HepG2 (cell line): ENCODE measurements at regions not wholly inside any gene's neighbourhood (a gene's known extent, or its start where the extent isn't known, plus 50 kb on each side); places are given as distances from the start of the nearest gene placed in this dataset.

Source experiments
- CCDC6 ChIP-seq: sonication (generic); formaldehyde crosslinking; IDR thresholded peaks from 2 replicates; pipeline ENCODE4 v1.8.1; 2022; ENCODE audit warnings: mild to moderate bottlenecking, missing genetic modification reagents, moderate library complexity
- CREM ChIP-seq, 2 experiments: sonication (generic) in 1 of 2; formaldehyde crosslinking in 1 of 2; IDR thresholded peaks; 2 replicates each; pipeline versions ENCODE4 v1.4.0 to v1.6.1; 2016 to 2020; ENCODE audit warnings: antibody characterized with exemption in 1 of 2, mild to moderate bottlenecking in 1 of 2, missing genetic modification reagents in 1 of 2
- DR1 ChIP-seq: sonication (generic); formaldehyde crosslinking; IDR thresholded peaks from 2 replicates; pipeline ENCODE4 v1.8.0; 2021; ENCODE audit warnings: mild to moderate bottlenecking, missing genetic modification reagents, inconsistent platforms
- FOXA3 ChIP-seq: IDR thresholded peaks from 2 replicates; pipeline ENCODE4 v1.6.1; 2016; ENCODE audit warnings: missing genetic modification reagents, missing compliant biosample characterization
- FOXC1 ChIP-seq: sonication (generic); formaldehyde crosslinking; IDR thresholded peaks from 2 replicates; pipeline ENCODE4 v1.8.0; 2022; ENCODE audit warnings: mild to moderate bottlenecking, missing genetic modification reagents, borderline replicate concordance
- HNRNPL ChIP-seq: fragments of 200-400 bp; formaldehyde crosslinking; IDR thresholded peaks from 2 replicates; pipeline ENCODE4 v1.6.1; 2017; ENCODE audit warnings: mild to moderate bottlenecking, low read depth, low read length
- MED8 ChIP-seq: sonication (generic); formaldehyde crosslinking; IDR thresholded peaks from 2 replicates; pipeline ENCODE4 v1.8.1; 2023; ENCODE audit warnings: mild to moderate bottlenecking, missing genetic modification reagents; ENCODE audit not compliant: insufficient replicate concordance
- NFYB ChIP-seq: sonication (generic); formaldehyde crosslinking; IDR thresholded peaks from 2 replicates; pipeline ENCODE4 v1.4.0; 2020; ENCODE audit warnings: missing genetic modification reagents
- RORA ChIP-seq: sonication (generic); formaldehyde crosslinking; IDR thresholded peaks from 2 replicates; pipeline ENCODE4 v1.5.0; 2020; ENCODE audit warnings: mild to moderate bottlenecking, missing genetic modification reagents, moderate library complexity
- SALL1 ChIP-seq: sonication (generic); formaldehyde crosslinking; IDR thresholded peaks from 2 replicates; pipeline ENCODE4 v1.8.0; 2022; ENCODE audit warnings: mild to moderate bottlenecking, missing genetic modification reagents
- SYNCRIP ChIP-seq: fragments of 200-400 bp; formaldehyde crosslinking; IDR thresholded peaks from 2 replicates; pipeline ENCODE4 v1.6.1; 2018; ENCODE audit warnings: mild to moderate bottlenecking, low read depth, low read length; ENCODE audit not compliant: insufficient read depth
- TAF15 ChIP-seq: fragments of 200-400 bp; formaldehyde crosslinking; IDR thresholded peaks from one replicate; pipeline ENCODE4 v1.6.1; 2018; ENCODE audit warnings: mild to moderate bottlenecking, low read depth, low read length; ENCODE audit not compliant: poor library complexity, severe bottlenecking
- XBP1 ChIP-seq: sonication (generic); formaldehyde crosslinking; IDR thresholded peaks from 2 replicates; pipeline ENCODE4 v1.5.0; 2020; ENCODE audit warnings: missing genetic modification reagents
- ZFP90 ChIP-seq: sonication (generic); formaldehyde crosslinking; IDR thresholded peaks from 2 replicates; pipeline ENCODE4 v1.8.0; 2022; ENCODE audit warnings: missing genetic modification reagents, mild to moderate bottlenecking, inconsistent platforms, borderline replicate concordance
- ZKSCAN1 ChIP-seq: fragments of 150-350 bp; IDR thresholded peaks from 2 replicates; pipeline ENCODE4 v1.6.1; 2014; ENCODE audit warnings: low read length
- ZNF224 ChIP-seq: sonication (generic); formaldehyde crosslinking; IDR thresholded peaks from 2 replicates; pipeline ENCODE4 v1.5.0; 2020; ENCODE audit warnings: mild to moderate bottlenecking, missing genetic modification reagents
- ZNF3 ChIP-seq: IDR thresholded peaks from 2 replicates; pipeline ENCODE4 v1.7.0; 2017; ENCODE audit warnings: inconsistent platforms
- ZNF350 ChIP-seq: sonication (generic); formaldehyde crosslinking; IDR thresholded peaks from 2 replicates; pipeline ENCODE4 v1.4.0; 2020; ENCODE audit warnings: mild to moderate bottlenecking, low read depth, missing genetic modification reagents, borderline replicate concordance
- ZNF484 ChIP-seq: sonication (generic); formaldehyde crosslinking; IDR thresholded peaks from 2 replicates; pipeline ENCODE4 v1.5.1; 2020; ENCODE audit warnings: mild to moderate bottlenecking, low read depth, missing genetic modification reagents, borderline replicate concordance
- ZNF672 ChIP-seq: sonication (generic); formaldehyde crosslinking; IDR thresholded peaks from 2 replicates; pipeline ENCODE4 v1.8.1; 2022; ENCODE audit warnings: missing genetic modification reagents
- ZNF703 ChIP-seq: sonication (generic); formaldehyde crosslinking; IDR thresholded peaks from 2 replicates; pipeline ENCODE4 v1.5.1; 2020; ENCODE audit warnings: missing genetic modification reagents, mild to moderate bottlenecking, moderate library complexity, borderline replicate concordance
- ZNF747 ChIP-seq: sonication (generic); formaldehyde crosslinking; IDR thresholded peaks from 2 replicates; pipeline ENCODE4 v1.8.1; 2023; ENCODE audit warnings: missing genetic modification reagents, mild to moderate bottlenecking, borderline replicate concordance
- TF ChIP-seq, protein P1 (sequence below): sonication (generic); formaldehyde crosslinking; IDR thresholded peaks from 2 replicates; pipeline ENCODE4 v1.4.0; 2020; ENCODE audit warnings: mild to moderate bottlenecking, missing genetic modification reagents
- TF ChIP-seq, protein P2 (sequence below): sonication (generic); formaldehyde crosslinking; IDR thresholded peaks from 2 replicates; pipeline ENCODE4 v1.4.0; 2020; ENCODE audit warnings: missing genetic modification reagents
- TF ChIP-seq, protein P3 (sequence below): sonication (generic); formaldehyde crosslinking; IDR thresholded peaks from 2 replicates; pipeline ENCODE4 v1.8.1; 2022; ENCODE audit warnings: mild to moderate bottlenecking, missing genetic modification reagents

DNA sequence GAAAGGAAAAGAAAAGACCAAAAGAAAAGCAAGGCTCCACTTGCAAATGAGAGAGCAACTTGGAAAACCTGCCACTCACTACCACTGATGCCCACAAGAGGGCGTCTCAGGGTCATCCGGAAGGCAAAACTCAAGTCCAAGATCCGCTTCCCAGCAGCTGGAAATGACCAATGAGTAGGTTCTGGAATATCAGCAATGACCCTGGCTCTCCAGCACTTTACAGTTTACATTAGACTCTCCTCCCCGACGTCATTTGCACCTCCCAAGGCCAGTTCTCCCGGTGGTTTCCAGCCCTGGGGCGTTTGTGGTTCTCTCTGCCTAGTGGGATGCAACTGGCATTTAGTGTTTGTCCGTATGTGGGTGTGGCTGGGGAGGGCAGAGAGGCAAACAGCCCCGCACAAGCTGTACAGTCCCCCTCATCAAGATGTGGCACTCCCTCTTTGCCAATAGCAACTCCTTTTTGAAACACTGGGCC, 193.8 kb upstream of the ZNF618 start (continued):
- TF ChIP-seq MED8 (CRISPR knock-in tag) (no peak), ZNF350 (CRISPR knock-in tag) (no peak), SALL1 (CRISPR knock-in tag) (peak; percentile 30; the same call in 1 of the 2 replicates), ZKSCAN1 (no peak), ZNF747 (no peak), TAF15 (no peak), ZNF224 (CRISPR knock-in tag) (no peak), FOXC1 (CRISPR knock-in tag) (no peak), FOXA3 (CRISPR knock-in tag) (no peak), CCDC6 (CRISPR knock-in tag) (no peak), DR1 (CRISPR knock-in tag) (no peak), SYNCRIP (no peak), CREM (IDR thresholded peaks at IDR 0.05) (no peak), CREM (CRISPR knock-in tag; IDR thresholded peaks at IDR 0.05) (no peak), ZFP90 (CRISPR knock-in tag) (no peak), ZNF672 (CRISPR knock-in tag) (no peak), XBP1 (CRISPR knock-in tag) (no peak), ZNF703 (CRISPR knock-in tag) (no peak), NFYB (CRISPR knock-in tag) (peak; percentile 45; the same call in 1 of the 2 replicates), RORA (CRISPR knock-in tag) (no peak), ZNF3 (no peak), HNRNPL (no peak), ZNF484 (CRISPR knock-in tag) (no peak)
- TF ChIP-seq, protein P1, sequence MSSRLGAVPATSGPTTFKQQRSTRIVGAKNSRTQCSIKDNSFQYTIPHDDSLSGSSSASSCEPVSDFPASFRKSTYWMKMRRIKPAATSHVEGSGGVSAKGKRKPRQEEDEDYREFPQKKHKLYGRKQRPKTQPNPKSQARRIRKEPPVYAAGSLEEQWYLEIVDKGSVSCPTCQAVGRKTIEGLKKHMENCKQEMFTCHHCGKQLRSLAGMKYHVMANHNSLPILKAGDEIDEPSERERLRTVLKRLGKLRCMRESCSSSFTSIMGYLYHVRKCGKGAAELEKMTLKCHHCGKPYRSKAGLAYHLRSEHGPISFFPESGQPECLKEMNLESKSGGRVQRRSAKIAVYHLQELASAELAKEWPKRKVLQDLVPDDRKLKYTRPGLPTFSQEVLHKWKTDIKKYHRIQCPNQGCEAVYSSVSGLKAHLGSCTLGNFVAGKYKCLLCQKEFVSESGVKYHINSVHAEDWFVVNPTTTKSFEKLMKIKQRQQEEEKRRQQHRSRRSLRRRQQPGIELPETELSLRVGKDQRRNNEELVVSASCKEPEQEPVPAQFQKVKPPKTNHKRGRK (CRISPR knock-in tag), result no peak
- TF ChIP-seq, protein P2, sequence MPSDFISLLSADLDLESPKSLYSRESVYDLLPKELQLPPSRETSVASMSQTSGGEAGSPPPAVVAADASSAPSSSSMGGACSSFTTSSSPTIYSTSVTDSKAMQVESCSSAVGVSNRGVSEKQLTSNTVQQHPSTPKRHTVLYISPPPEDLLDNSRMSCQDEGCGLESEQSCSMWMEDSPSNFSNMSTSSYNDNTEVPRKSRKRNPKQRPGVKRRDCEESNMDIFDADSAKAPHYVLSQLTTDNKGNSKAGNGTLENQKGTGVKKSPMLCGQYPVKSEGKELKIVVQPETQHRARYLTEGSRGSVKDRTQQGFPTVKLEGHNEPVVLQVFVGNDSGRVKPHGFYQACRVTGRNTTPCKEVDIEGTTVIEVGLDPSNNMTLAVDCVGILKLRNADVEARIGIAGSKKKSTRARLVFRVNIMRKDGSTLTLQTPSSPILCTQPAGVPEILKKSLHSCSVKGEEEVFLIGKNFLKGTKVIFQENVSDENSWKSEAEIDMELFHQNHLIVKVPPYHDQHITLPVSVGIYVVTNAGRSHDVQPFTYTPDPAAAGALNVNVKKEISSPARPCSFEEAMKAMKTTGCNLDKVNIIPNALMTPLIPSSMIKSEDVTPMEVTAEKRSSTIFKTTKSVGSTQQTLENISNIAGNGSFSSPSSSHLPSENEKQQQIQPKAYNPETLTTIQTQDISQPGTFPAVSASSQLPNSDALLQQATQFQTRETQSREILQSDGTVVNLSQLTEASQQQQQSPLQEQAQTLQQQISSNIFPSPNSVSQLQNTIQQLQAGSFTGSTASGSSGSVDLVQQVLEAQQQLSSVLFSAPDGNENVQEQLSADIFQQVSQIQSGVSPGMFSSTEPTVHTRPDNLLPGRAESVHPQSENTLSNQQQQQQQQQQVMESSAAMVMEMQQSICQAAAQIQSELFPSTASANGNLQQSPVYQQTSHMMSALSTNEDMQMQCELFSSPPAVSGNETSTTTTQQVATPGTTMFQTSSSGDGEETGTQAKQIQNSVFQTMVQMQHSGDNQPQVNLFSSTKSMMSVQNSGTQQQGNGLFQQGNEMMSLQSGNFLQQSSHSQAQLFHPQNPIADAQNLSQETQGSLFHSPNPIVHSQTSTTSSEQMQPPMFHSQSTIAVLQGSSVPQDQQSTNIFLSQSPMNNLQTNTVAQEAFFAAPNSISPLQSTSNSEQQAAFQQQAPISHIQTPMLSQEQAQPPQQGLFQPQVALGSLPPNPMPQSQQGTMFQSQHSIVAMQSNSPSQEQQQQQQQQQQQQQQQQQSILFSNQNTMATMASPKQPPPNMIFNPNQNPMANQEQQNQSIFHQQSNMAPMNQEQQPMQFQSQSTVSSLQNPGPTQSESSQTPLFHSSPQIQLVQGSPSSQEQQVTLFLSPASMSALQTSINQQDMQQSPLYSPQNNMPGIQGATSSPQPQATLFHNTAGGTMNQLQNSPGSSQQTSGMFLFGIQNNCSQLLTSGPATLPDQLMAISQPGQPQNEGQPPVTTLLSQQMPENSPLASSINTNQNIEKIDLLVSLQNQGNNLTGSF (CRISPR knock-in tag), result no peak
- TF ChIP-seq, protein P3, sequence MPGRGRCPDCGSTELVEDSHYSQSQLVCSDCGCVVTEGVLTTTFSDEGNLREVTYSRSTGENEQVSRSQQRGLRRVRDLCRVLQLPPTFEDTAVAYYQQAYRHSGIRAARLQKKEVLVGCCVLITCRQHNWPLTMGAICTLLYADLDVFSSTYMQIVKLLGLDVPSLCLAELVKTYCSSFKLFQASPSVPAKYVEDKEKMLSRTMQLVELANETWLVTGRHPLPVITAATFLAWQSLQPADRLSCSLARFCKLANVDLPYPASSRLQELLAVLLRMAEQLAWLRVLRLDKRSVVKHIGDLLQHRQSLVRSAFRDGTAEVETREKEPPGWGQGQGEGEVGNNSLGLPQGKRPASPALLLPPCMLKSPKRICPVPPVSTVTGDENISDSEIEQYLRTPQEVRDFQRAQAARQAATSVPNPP (CRISPR knock-in tag), result no peak
